ENCODE measurements at regions not wholly inside any gene's neighbourhood (a gene's known extent, or its start where the extent isn't known, plus 50 kb on each side); places are given as distances from the start of the nearest gene placed in this dataset.
A peak's percentile ranks its signal among the peaks of the same experiment; 100 is the strongest.

- H3K4me3 Mint-ChIP-seq (ENCODE audit: unreplicated experiment) = no peak overlapping the region
- H3K4me1 Mint-ChIP-seq (ENCODE audit: insufficient read depth, unreplicated experiment) = peaks cover 13% of the 10 kb centered on the region
- no TSS peak for BruUV-seq (replicated peaks)
- no peak for TF ChIP-seq CTCF (IDR thresholded peaks at IDR 0.05; ENCODE audit: unreplicated experiment)
- ChIA-PET POLR2A (no interaction called here), CTCF (no interaction called here)
- no peak for DNase-seq (ENCODE audit: unreplicated experiment)
- peaks cover 7% of the 10 kb centered on the region for H3K9me3 Mint-ChIP-seq (ENCODE audit: unreplicated experiment)
- intact Hi-C loops (cut with micrococcal nuclease) = no loop called here
- H3K27me3 Mint-ChIP-seq (ENCODE audit: insufficient read depth, unreplicated experiment) = no peaks in the 10 kb centered on the region
- no peak overlapping the region for H3K27ac Mint-ChIP-seq (ENCODE audit: low read depth, unreplicated experiment)
- H3K36me3 Mint-ChIP-seq (ENCODE audit: insufficient read depth, unreplicated experiment) = no peaks in the 10 kb centered on the region
Observed at GRCh38 chr3:99565331-99565730, 73.1 kb upstream of the COL8A1 start.

GRCh38 chr3:99562990-99563607, 75.3 kb upstream of the COL8A1 start:
- Mint-ChIP-seq H3K9me3 (ENCODE audit: unreplicated experiment) (peaks cover 7% of the 10 kb centered on the region), H3K27ac (ENCODE audit: low read depth, unreplicated experiment) (no peak overlapping the region), H3K36me3 (ENCODE audit: insufficient read depth, unreplicated experiment) (no peaks in the 10 kb centered on the region), H3K4me1 (ENCODE audit: insufficient read depth, unreplicated experiment) (peaks cover 13% of the 10 kb centered on the region), H3K27me3 (ENCODE audit: insufficient read depth, unreplicated experiment) (no peaks in the 10 kb centered on the region), H3K4me3 (ENCODE audit: unreplicated experiment) (no peak overlapping the region)
- no TSS peak for BruUV-seq (replicated peaks)
- no peak for DNase-seq (ENCODE audit: unreplicated experiment)
- ChIA-PET CTCF (interaction anchor here (0.7 kb wide), 1 partner anchor 61 kb away, joined by 3 read pairs; no protein-coding TSS in a partner anchor), POLR2A (no interaction called here)
- intact Hi-C loops (cut with micrococcal nuclease) = no loop called here
- TF ChIP-seq CTCF (IDR thresholded peaks at IDR 0.05; ENCODE audit: unreplicated experiment) = no peak

GRCh38 chr3:99562138-99562537, 76.3 kb upstream of the COL8A1 start:
- intact Hi-C loops (cut with micrococcal nuclease) = no loop called here
- no peaks in the 10 kb centered on the region for H3K27me3 Mint-ChIP-seq (ENCODE audit: insufficient read depth, unreplicated experiment)
- TF ChIP-seq CTCF (IDR thresholded peaks at IDR 0.05; ENCODE audit: unreplicated experiment) = no peak
- no peaks in the 10 kb centered on the region for H3K36me3 Mint-ChIP-seq (ENCODE audit: insufficient read depth, unreplicated experiment)
- CTCF ChIA-PET = interaction anchor here (0.5 to 0.9 kb wide), 3 partner anchors 8 to 540 kb away, joined by 3 read pairs; no protein-coding TSS in a partner anchor
- peak; percentile 56 for DNase-seq (ENCODE audit: unreplicated experiment)
- POLR2A ChIA-PET = interaction anchor here (0.6 kb wide), 1 partner anchor 62 kb away, joined by 3 read pairs; no protein-coding TSS in a partner anchor
- H3K4me3 Mint-ChIP-seq (ENCODE audit: unreplicated experiment) = no peak overlapping the region
- no peak overlapping the region for H3K27ac Mint-ChIP-seq (ENCODE audit: low read depth, unreplicated experiment)
- peaks cover 7% of the 10 kb centered on the region for H3K9me3 Mint-ChIP-seq (ENCODE audit: unreplicated experiment)
- peaks cover 13% of the 10 kb centered on the region for H3K4me1 Mint-ChIP-seq (ENCODE audit: insufficient read depth, unreplicated experiment)
- no TSS peak for BruUV-seq (replicated peaks)

GRCh38 chr3:99561056-99561455, 77.3 kb upstream of the COL8A1 start:
- no peak for TF ChIP-seq CTCF (IDR thresholded peaks at IDR 0.05; ENCODE audit: unreplicated experiment)
- no peak overlapping the region for H3K27ac Mint-ChIP-seq (ENCODE audit: low read depth, unreplicated experiment)
- no peak for DNase-seq (ENCODE audit: unreplicated experiment)
- H3K4me3 Mint-ChIP-seq (ENCODE audit: unreplicated experiment) = no peak overlapping the region
- H3K36me3 Mint-ChIP-seq (ENCODE audit: insufficient read depth, unreplicated experiment) = no peaks in the 10 kb centered on the region
- BruUV-seq (replicated peaks) = no TSS peak
- H3K4me1 Mint-ChIP-seq (ENCODE audit: insufficient read depth, unreplicated experiment) = peaks cover 13% of the 10 kb centered on the region
- CTCF ChIA-PET = no interaction called here
- H3K9me3 Mint-ChIP-seq (ENCODE audit: unreplicated experiment) = peaks cover under 1% of the 10 kb centered on the region
- intact Hi-C loops (cut with micrococcal nuclease) = no loop called here
- no peaks in the 10 kb centered on the region for H3K27me3 Mint-ChIP-seq (ENCODE audit: insufficient read depth, unreplicated experiment)
- POLR2A ChIA-PET = no interaction called here

Data from MCF 10A (cell line).